H9 (cell line): ENCODE measurements at regions not wholly inside any gene's neighbourhood (a gene's known extent, or its start where the extent isn't known, plus 50 kb on each side); places are given as distances from the start of the nearest gene placed in this dataset.

Source experiments
- DNase-seq: peaks from one replicate; pipeline ENCODE4 v3.0.0-alpha.2; 2017
- H2AFZ ChIP-seq: one replicate; pipeline ENCODE4 v1.6.1; 2013; ENCODE audit warnings: mild to moderate bottlenecking, low read length, control low read depth, moderate library complexity
- H2AK5ac ChIP-seq: 2 replicates; pipeline ENCODE4 v1.6.1; 2013; ENCODE audit warnings: low read length, control low read depth, mixed read lengths; ENCODE audit not compliant: insufficient read length
- H2BK120ac ChIP-seq: one replicate; pipeline ENCODE4 v1.6.1; 2013; ENCODE audit warnings: low read depth, mild to moderate bottlenecking, low read length, control low read depth, inconsistent platforms; ENCODE audit not compliant: poor library complexity, severe bottlenecking
- H2BK12ac ChIP-seq: 2 replicates; pipeline ENCODE4 v1.6.1; 2013; ENCODE audit warnings: low read length, control low read depth, mixed read lengths, low read depth; ENCODE audit not compliant: insufficient read length
- H2BK15ac ChIP-seq: 2 replicates; pipeline ENCODE4 v1.6.1; 2013; ENCODE audit warnings: low read depth, low read length, control low read depth
- H2BK20ac ChIP-seq: one replicate; pipeline ENCODE4 v1.6.1; 2013; ENCODE audit warnings: low read depth, mild to moderate bottlenecking, low read length, control low read depth, inconsistent platforms; ENCODE audit not compliant: poor library complexity, severe bottlenecking
- H2BK5ac ChIP-seq: 2 replicates; pipeline ENCODE4 v1.6.1; 2013; ENCODE audit warnings: low read length, control low read depth, mixed read lengths; ENCODE audit not compliant: insufficient read length
- H3K14ac ChIP-seq: 2 replicates; pipeline ENCODE4 v1.6.1; 2013; ENCODE audit warnings: low read length, control low read depth; ENCODE audit not compliant: insufficient read depth
- H3K18ac ChIP-seq: 2 replicates; pipeline ENCODE4 v1.6.1; 2013; ENCODE audit warnings: low read depth, mild to moderate bottlenecking, mixed read lengths, low read length, control low read depth; ENCODE audit not compliant: insufficient read length
- H3K23ac ChIP-seq: 2 replicates; pipeline ENCODE4 v1.6.1; 2013; ENCODE audit warnings: low read length, control low read depth, mixed read lengths, low read depth; ENCODE audit not compliant: insufficient read length
- H3K23me2 ChIP-seq: 2 replicates; pipeline ENCODE4 v1.6.1; 2013; ENCODE audit warnings: low read depth, mild to moderate bottlenecking, mixed read lengths, low read length, control low read depth; ENCODE audit not compliant: insufficient read length, poor library complexity, severe bottlenecking
- H3K27ac ChIP-seq: 2 replicates; pipeline ENCODE4 v1.5.1; 2013; ENCODE audit warnings: low read length, control low read depth, mixed read lengths, low read depth; ENCODE audit not compliant: insufficient read length
- H3K27me3 ChIP-seq: 2 replicates; pipeline ENCODE4 v1.6.1; 2013; ENCODE audit warnings: low read length, control low read depth, inconsistent platforms; ENCODE audit not compliant: insufficient read depth
- H3K4ac ChIP-seq: 2 replicates; pipeline ENCODE4 v1.6.1; 2013; ENCODE audit warnings: low read depth, mild to moderate bottlenecking, control low read depth, inconsistent platforms, low read length, moderate library complexity
- H3K4me1 ChIP-seq: 2 replicates; pipeline ENCODE4 v1.6.1; 2013; ENCODE audit warnings: low read length, control low read depth, inconsistent platforms; ENCODE audit not compliant: insufficient read depth
- H3K4me2 ChIP-seq: 2 replicates; pipeline ENCODE4 v1.6.1; 2013; ENCODE audit warnings: low read length, control low read depth, mixed read lengths; ENCODE audit not compliant: insufficient read length, insufficient read depth
- H3K56ac ChIP-seq: 2 replicates; pipeline ENCODE4 v1.6.1; 2013; ENCODE audit warnings: low read depth, mild to moderate bottlenecking, mixed read lengths, low read length, control low read depth; ENCODE audit not compliant: insufficient read length
- H3K79me1 ChIP-seq: 2 replicates; pipeline ENCODE4 v1.6.1; 2013; ENCODE audit warnings: low read depth, mild to moderate bottlenecking, moderate library complexity, low read length, control low read depth, inconsistent platforms; ENCODE audit not compliant: insufficient read depth, poor library complexity, severe bottlenecking
- H3K79me2 ChIP-seq: 2 replicates; pipeline ENCODE4 v1.6.1; 2013; ENCODE audit warnings: low read length, control low read depth, inconsistent platforms; ENCODE audit not compliant: insufficient read depth
- H3K9ac ChIP-seq: 2 replicates; pipeline ENCODE4 v1.6.1; 2013; ENCODE audit warnings: low read length, control low read depth, mixed read lengths; ENCODE audit not compliant: insufficient read length; ENCODE audit errors: extremely low read depth
- H3K9me3 ChIP-seq: one replicate; pipeline ENCODE4 v1.6.1; 2013; ENCODE audit warnings: low read depth, low read length, inconsistent platforms; ENCODE audit not compliant: control insufficient read depth
- H3T11ph ChIP-seq: one replicate; pipeline ENCODE4 v1.6.1; 2013; ENCODE audit warnings: mild to moderate bottlenecking, low read length, control low read depth, inconsistent platforms
- H4K20me1 ChIP-seq: one replicate; pipeline ENCODE4 v1.6.1; 2013; ENCODE audit not compliant: control insufficient read depth, insufficient read length, insufficient read depth
- H4K5ac ChIP-seq: 2 replicates; pipeline ENCODE4 v1.6.1; 2013; ENCODE audit warnings: low read depth, mild to moderate bottlenecking, mixed read lengths, low read length, control low read depth; ENCODE audit not compliant: insufficient read length
- H4K8ac ChIP-seq: replicated peaks from 2 replicates; pipeline ENCODE4 v1.6.1; 2013; ENCODE audit warnings: low read length, control low read depth, mixed read lengths, low read depth; ENCODE audit not compliant: insufficient read length
- H4K91ac ChIP-seq: 2 replicates; pipeline ENCODE4 v1.6.1; 2013; ENCODE audit warnings: low read depth, mild to moderate bottlenecking, moderate library complexity, mixed read lengths, low read length, control low read depth; ENCODE audit not compliant: insufficient read length
- H3K27ac Mint-ChIP-seq, 3 experiments: 2 replicates in 2 of 3; 3 replicates in 1 of 3; pipeline ENCODE4 v1.8.0; 2020 to 2021; ENCODE audit warnings: mixed read lengths in 3 of 3, mild to moderate bottlenecking in 1 of 3, moderate library complexity in 1 of 3
- H3K27me3 Mint-ChIP-seq: 2 replicates; pipeline ENCODE4 v1.8.0; 2021; ENCODE audit warnings: low read depth, mild to moderate bottlenecking, moderate library complexity, mixed read lengths
- H3K36me3 Mint-ChIP-seq, 3 experiments: 2 replicates in 2 of 3; 3 replicates in 1 of 3; pipeline ENCODE4 v1.8.0; 2020 to 2021; ENCODE audit warnings: low read depth in 3 of 3, mixed read lengths in 3 of 3; ENCODE audit not compliant: insufficient read depth in 1 of 3
- H3K4me1 Mint-ChIP-seq, 2 experiments: 2 replicates each; pipeline ENCODE4 v1.8.0; 2020; ENCODE audit warnings: mixed read lengths in 2 of 2
- H3K4me3 Mint-ChIP-seq, 2 experiments: 2 replicates in 1 of 2; 3 replicates in 1 of 2; pipeline ENCODE4 v1.8.0; 2020 to 2021; ENCODE audit warnings: mild to moderate bottlenecking in 2 of 2, mixed read lengths in 2 of 2, moderate library complexity in 1 of 2
- H3K9me3 Mint-ChIP-seq, 2 experiments: 2 replicates in 1 of 2; 3 replicates in 1 of 2; pipeline ENCODE4 v1.8.0; 2020; ENCODE audit warnings: mild to moderate bottlenecking in 2 of 2, mixed read lengths in 2 of 2, moderate library complexity in 1 of 2
- CTCF ChIP-seq: fragments of 200-600 bp; sonication (generic); conservative IDR thresholded peaks from 3 replicates; pipeline ENCODE4 v1.8.0; 2021; ENCODE audit warnings: antibody characterized with exemption, mild to moderate bottlenecking

GRCh38 chr5:165508861-165509260 lies 2003.4 kb downstream of the MAT2B start:
- Histone ChIP-seq H2BK5ac (no peak overlapping the region), H3K23ac (no peak overlapping the region), H3K9ac (no peak overlapping the region), H3K18ac (no peak overlapping the region), H3K4me2 (no peak overlapping the region), H4K91ac (no peak overlapping the region), H4K8ac (no peak overlapping the region), H2BK12ac (no peak overlapping the region), H2BK20ac (no peak overlapping the region), H4K5ac (no peak overlapping the region), H4K20me1 (no peaks in the 10 kb centered on the region), H2AFZ (no peak overlapping the region), H3T11ph (no peak overlapping the region), H3K4ac (no peak overlapping the region), H2AK5ac (no peak overlapping the region), H3K14ac (no peak overlapping the region), H3K79me1 (no peaks in the 10 kb centered on the region), H3K56ac (no peak overlapping the region), H3K27me3 (no peaks in the 10 kb centered on the region), H2BK15ac (no peak overlapping the region), H3K27ac (no peak overlapping the region), H3K9me3 (no peaks in the 10 kb centered on the region), H3K79me2 (no peaks in the 10 kb centered on the region), H2BK120ac (no peak overlapping the region), H3K4me1 (no peaks in the 10 kb centered on the region), H3K23me2 (no peaks in the 10 kb centered on the region)
- no peak for DNase-seq
- TF ChIP-seq CTCF: no peak
- 0 out of 2 replicates have a peak, but pooled peaks cover 1% of the 10 kb centered on the region for H3K27me3 Mint-ChIP-seq
- peaks cover 2 to 4% of the 10 kb centered on the region in 2 experiments for H3K4me1 Mint-ChIP-seq
- H3K9me3 Mint-ChIP-seq: peaks cover 17 to 26% of the 10 kb centered on the region in 2 experiments
- H3K36me3 Mint-ChIP-seq: peaks cover 7 to 32% (median 9%) of the 10 kb centered on the region in 3 experiments
- H3K27ac Mint-ChIP-seq: no peak overlapping the region
- no peak overlapping the region for H3K4me3 Mint-ChIP-seq
